ENCODE measurements at regions not wholly inside any gene's neighbourhood (a gene's known extent, or its start where the extent isn't known, plus 50 kb on each side); places are given as distances from the start of the nearest gene placed in this dataset.
A peak's percentile ranks its signal among the peaks of the same experiment; 100 is the strongest.

DNA sequence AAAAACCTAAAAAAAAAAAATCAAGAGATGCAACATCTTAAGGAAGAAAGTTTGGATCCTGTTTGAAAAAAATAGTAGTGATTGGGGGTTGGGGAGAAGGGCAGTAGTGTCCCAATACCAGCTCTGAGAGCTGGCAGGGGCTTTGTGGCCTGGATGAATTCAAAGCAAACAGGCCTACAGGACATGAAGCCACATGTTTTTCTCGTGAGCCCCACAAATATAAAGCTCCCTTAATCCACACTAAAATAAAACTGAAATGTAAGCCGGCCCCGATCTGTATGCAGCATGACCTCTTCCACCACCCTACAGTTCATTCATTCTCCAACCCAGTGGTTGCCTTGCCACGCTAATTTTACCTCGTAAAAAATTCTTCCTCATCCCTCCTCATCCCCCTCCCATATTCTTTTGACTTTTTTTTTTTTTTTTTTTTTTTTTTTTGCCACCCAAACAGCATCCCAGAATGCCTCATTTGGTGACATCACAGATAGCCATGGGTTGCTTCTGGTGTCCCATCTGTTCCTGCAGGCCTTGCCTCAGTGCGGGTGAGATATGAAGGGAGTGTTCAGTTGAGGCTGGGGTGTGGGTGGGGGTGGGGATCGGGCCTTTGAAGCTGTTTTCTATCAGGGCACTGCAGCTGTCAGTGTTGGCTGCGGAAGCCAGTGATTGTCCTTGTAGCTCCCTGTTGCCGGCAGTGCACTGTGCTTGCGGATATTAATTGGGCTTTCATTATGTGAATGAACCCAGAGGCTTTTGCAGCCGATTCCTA is 81.6 kb upstream of the NFIB start:
- peak; percentile 68 for DNase-seq (ENCODE audit: low spot score)

DNA sequence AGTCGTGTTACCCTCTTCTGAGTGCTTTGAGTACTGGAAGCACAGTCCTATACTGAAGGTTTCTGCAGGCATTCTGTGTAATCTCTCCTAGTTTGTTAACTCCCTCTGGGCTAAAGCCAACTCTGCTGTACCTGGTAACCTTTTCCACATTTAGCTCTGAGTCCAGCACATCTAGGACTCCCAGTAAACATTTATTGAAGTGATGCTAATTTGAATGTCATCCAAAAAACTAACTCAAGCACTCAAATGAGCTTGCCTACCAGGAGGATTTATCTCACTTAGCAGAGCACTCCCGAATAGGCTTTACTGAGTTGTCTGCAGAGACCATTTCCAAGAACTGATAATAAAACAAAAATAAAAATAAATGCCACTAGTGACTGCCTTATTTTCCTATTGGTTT is 79.5 kb upstream of the NFIB start:
- DNase-seq (ENCODE audit: low spot score), result no peak

DNA sequence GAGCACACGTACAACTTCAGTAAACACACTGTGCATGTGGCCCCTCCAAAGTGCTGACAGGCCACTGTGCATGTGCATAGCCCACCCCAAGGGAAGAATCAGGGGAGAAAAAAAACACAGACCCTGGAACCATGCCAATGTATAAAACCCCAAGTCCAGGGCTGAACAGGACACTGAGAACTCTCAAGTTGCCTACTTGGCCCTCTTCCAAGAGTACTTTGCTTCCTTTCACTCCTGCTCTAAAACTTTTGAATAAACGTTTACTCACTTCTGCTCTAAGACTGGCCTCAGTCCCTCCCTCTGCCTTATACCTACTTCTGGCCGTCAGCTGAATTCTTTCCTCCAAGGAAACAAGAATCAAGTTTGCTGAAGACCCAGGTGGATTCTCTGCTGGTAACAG is 77.7 kb upstream of the NFIB start:
- DNase-seq (ENCODE audit: low spot score), result no peak

DNA sequence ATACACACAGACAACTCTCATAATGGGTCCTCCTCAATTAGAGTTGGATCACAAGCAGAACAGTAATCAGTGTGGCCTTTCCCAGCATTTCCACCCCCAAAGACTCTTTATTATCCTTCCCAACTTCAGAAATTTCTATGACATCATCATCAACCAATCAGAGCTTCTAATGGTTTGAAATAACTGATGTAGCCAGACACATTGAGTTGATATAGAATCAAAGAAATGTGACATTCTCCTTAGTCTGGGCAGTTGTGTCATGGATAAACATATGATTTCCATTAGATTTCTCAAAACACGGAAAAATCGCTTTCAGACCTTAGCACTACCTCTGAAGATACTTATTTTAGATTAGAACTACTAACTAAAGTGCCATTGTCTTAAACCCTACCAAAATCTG is 75.7 kb upstream of the NFIB start:
- no peak for DNase-seq (ENCODE audit: low spot score)

DNA sequence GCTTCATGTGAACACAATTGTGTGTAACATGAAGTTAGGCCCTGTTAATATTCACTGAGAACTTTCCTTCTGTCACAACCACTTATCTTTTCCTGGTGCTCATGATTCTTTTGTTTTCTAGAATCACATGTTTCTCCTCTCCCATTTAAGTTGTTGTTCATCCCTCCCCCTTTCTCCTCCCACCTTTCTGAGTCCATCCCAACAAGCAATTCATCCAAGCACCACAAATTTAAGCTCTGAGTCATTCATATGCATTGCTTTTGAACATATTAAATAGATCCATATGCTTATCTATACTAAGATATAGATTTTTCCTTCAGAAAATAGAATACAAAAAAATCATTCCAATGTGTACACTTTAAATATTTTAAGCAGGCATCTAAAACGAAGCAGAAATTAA is 75.2 kb upstream of the NFIB start:
- no peak for DNase-seq (ENCODE audit: low spot score)

DNA sequence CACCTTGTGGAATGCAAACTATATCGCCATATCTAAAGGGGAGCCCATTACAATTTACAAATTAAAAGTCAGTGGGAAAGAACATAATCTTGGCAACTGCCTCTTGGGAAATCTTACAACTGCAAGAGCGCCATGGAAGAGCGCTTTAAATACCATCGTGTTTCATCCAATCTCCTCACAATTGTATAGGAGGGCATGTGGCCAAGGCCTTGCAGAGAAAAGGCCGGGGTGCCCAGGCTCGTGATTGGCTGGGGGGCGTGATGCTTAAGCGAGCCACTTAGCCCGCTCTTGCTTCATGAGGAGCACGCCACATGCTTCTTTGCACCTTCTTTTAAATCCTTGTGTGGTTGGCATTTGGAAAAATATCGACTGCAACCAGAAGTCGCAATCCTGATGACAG is 69.8 kb upstream of the NFIB start:
- no peak for DNase-seq (ENCODE audit: low spot score)

DNA sequence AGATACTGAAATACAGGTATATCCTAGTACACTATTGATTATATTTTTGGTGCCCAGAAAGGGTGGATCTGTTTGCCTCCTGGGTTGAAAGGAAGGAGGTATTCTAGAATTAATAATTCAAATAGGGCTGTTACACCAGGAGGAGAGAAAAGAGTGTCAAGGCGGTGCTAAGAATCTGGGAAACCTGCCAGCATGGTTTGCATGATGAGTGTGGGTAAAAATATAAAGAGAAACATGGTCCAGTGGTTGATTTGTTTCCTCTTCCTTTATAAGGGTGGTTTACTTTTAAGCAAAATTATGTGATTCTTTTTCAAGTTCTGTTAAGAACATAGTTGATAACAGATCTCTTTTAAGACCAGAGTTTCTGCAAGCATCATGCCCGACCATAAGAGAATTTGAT is 69.4 kb upstream of the NFIB start:
- no peak for DNase-seq (ENCODE audit: low spot score)

DNA sequence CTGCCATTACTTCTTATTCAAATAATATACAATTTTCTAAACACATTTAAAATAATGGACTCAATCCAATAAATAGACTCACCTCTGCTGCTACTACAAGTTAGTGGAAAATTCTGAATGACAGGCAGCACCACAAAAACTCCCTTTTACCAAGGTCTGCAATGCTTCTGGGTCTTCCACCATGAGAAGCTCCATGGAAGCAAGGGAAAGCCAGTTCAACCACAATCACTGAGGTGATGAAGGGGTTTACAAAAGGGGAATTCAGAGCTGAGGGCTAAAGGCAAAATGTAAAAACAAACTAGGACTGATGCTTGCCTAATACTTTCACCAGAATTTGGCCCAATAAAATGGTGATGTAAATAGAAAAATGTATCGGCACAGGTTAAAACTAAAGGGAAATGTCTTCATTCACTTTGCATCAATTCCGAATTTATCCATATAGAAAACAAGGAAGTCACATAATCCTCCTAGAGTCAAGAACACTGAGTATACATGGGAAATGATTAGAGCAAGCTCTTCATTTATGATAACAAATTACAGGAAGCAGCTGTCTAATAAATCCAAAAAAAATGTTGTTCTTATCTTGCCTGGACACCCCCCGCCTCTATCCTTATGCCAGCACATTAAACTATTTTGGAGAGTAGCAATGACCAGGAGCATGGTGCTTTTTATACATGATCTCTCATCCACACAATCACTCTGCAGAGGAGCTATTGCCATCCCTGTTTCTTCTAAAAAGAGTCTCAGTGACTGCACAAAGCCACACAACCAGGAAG is 66.3 kb upstream of the NFIB start:
- no peak for DNase-seq (ENCODE audit: low spot score)

DNA sequence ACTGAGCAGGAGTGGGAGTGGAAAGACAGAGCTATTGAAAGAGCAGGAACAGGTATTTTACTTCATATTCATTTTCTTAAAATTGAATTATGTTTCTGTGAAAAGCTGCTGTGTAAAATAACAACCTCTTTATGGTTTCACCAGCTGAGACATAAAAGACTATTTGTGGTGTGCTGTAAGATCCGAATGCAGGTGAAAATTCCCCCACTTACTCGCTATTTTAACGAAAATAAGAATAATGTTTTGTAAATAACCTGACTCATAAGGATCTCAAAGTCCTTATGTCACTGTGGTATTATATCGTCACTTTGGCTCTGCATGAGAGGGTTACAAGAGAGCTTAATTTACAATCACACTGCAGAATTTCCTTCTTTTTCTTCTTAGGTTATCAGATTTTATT is 65.3 kb upstream of the NFIB start:
- no peak for DNase-seq (ENCODE audit: low spot score)

DNA sequence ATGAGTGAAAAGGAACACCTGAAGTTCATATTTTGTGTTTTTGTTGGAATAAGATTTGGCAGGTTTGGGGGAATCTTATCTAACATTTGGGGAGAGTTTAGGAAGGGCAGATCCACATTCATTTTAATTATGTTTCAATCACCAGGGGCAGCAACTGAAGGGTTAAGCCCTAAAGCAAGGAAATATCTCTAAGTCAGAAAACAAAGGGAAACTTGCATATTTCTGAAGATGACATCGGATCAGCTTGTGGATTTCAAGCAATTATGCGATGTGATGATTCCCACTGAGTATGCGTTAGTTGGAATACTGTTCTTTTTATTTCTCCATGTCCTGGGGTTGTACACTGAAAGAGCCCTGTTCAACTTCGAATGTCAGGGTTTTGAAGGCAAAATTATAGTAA is 59.8 kb upstream of the NFIB start:
- DNase-seq (ENCODE audit: low spot score), result no peak

DNA sequence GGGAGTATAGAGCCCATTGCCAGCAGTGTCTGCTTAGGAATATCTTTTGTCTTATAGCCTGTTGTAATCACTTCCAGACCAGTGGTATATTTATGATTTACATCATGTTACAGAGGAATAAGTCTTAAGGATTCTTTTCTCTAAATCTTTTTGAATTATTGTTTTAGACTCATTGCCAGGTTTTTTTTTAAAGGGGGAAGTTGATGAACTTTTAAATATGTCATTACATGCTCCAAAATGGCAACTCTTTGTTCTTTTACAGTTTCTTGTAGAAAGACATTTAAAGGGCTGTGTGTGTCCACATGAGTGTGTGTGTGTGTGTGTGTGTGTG is 59.4 kb upstream of the NFIB start:
- DNase-seq (ENCODE audit: low spot score), result no peak

DNA sequence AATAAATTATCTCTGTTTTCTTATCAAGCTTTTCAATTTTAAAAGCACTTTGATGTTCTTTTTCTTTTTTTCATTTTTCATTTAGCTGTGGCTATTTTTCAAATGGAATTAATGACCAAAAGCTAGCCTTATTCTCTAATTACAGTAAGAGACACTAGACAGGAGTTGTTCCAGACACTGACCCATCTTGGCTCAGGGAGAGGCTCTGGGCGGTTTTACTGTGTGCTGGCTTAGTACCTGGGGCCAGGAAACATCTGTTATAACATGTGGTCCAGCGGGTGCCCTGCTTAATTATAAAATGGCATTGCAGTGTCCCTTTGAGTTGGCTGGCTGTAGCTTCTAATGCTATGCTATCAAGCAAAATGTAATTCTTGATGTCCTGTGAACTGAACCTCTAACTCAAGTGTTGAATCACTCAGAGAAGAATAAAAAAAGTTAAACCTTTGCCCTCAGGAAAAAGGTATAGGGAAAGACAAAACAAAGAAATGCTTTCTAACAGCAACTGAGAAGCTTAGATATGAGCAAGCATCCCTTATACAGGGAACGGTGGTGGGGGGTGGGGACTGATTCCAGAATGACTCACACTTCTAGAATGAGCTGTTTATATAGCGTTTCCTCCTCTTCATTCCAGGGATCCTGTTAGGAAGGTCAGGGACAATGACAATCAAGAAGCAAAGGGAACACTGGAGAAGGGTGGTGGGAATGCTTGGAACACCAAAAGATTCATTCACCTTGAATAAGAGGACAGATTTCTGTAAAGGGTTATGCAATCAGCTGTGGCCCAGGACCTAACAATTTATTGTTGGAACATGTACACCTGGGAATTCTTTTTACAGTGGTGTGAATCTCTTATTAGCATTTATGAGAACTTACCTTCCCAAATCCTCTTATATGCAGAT is 58.7 kb upstream of the NFIB start:
- DNase-seq (ENCODE audit: low spot score), result peak; percentile 81

DNA sequence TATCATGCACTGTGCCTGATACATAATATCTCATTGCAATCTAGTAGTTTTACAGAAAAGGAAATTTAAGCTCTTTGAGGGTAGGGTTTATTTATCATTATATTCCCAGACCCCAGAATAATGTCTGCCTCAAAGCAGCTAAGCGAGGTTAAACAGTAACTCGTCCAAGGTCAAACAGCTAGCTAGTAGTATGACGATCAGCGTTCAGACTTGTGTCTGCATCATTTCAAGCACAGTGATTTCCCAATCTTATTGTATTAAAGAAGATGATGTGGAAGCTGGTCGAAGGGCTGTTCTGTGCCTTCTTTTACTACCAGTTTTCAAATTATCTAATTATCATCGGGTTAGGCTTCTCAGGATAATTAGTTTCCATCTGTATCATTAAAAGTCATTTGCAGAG is 55.1 kb upstream of the NFIB start:
- DNase-seq (ENCODE audit: low spot score), result no peak

DNA sequence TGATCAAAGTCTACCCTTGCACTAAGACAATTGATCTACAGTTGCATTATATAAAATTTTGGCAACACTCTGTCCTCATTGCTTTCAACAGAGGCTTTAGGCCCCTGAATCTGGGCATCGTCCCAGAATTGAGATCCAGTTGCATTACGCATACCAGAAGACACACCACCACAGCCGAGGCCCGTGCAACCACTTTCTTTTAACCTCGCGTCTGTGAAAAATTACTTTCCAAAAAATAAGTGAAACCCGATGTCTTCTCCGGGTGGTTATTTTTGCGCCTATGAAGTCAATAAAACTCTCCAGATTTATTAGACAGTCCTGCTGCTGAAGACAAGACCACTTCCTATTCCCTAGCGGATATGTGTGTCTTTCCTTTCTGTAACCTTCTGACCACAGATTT is 52.1 kb upstream of the NFIB start:
- DNase-seq (ENCODE audit: low spot score), result no peak

DNA sequence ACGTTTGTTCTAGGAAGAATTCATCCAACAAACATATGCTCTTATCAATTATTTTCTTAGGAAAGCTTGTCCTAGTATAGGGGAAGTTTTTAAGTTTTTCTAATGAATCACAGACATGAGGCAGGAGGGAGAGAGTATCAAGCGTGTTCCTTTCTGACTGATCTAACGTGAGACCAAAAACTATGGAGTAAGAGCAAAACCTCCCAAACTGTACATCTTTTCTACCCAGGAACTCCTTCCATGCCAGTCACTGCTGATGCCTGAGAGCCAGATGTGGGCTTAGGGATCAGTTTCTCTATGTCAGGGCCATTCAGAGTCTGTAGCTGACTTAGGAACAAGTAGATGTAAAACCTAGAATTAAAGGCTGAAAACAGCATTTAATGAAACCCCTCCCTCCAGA is 51.7 kb upstream of the NFIB start:
- no peak for DNase-seq (ENCODE audit: low spot score)
